K562 (cell line): ENCODE measurements at regions not wholly inside any gene's neighbourhood (a gene's known extent, or its start where the extent isn't known, plus 50 kb on each side); places are given as distances from the start of the nearest gene placed in this dataset.

Source experiments
- ATAC-seq: fragments of 200-7000 bp; cut with Tn5 transposase; 3 replicates; pipeline ENCODE4 v1.9.1; 2020; ENCODE audit warnings: moderate library complexity
- BruUV-seq: library from RNA; stranded (reverse); fragments of 400-500 nt; replicated peaks from 2 replicates; lab custom pipeline; 2021; lab: Mats Ljungman, UMichigan
- CTCF ChIA-PET: fragments of 300-600 bp; formaldehyde crosslinking; extraction: SDS; loops from one replicate; lab custom pipeline; 2021; ENCODE audit warnings: low intra/inter-chr PET ratio; lab: Yijun Ruan, JAX
- POLR2A ChIA-PET: fragments of 300-600, 350-650 bp; sonication (Branson Sonifier 250); formaldehyde crosslinking; extraction: SDS; loops from one replicate; lab custom pipeline; 2021; ENCODE audit warnings: antibody characterized with exemption, inconsistent platforms; lab: Yijun Ruan, JAX
- DNase-seq, 4 experiments: peaks; one replicate each; pipeline versions ENCODE4 v3.0.0 to v3.0.0-alpha.2; 2011 to 2018; ENCODE audit warnings: low spot score in 3 of 4, mixed read lengths in 3 of 4; ENCODE audit errors: extremely low read depth in 1 of 4
- FAIRE-seq: peaks from 2 replicates; lab custom pipeline; 2011; peaks lifted over from hg19 to GRCh38; lab: Jason Lieb, UNC
- H2AFZ ChIP-seq: 2 replicates; pipeline ENCODE4 v1.6.0; 2011; ENCODE audit warnings: low read depth, low read length, control low read depth, inconsistent platforms
- H3K27ac ChIP-seq: fragments of 200-600 bp; 3 replicates; pipeline ENCODE4 v1.8.0; 2011; ENCODE audit warnings: low read depth, mild to moderate bottlenecking, control low read depth, inconsistent platforms, low read length, moderate library complexity, mixed read lengths; ENCODE audit errors: extremely low read depth
- H3K27me3 ChIP-seq, 2 experiments: fragments of 300-600 bp in 1 of 2; 2 replicates in 1 of 2; 3 replicates in 1 of 2; pipeline versions ENCODE4 v1.6.0 to v1.8.0; 2011; ENCODE audit warnings: inconsistent platforms in 2 of 2, low read length in 2 of 2, mild to moderate bottlenecking in 1 of 2, mixed read lengths in 1 of 2, moderate library complexity in 1 of 2; ENCODE audit not compliant: control insufficient read depth in 2 of 2, insufficient read depth in 2 of 2
- H3K36me3 ChIP-seq: fragments of 300-600 bp; 3 replicates; pipeline ENCODE4 v1.8.0; 2011; ENCODE audit warnings: mild to moderate bottlenecking, low read length, inconsistent platforms; ENCODE audit not compliant: control insufficient read depth, insufficient read depth
- H3K4me1 ChIP-seq, 2 experiments: fragments of 200-600 bp in 1 of 2; replicated peaks in 1 of 2; 2 replicates in 1 of 2; 3 replicates in 1 of 2; pipeline versions ENCODE4 v1.5.1 to v1.8.0; 2011; ENCODE audit warnings: inconsistent platforms in 2 of 2, low read length in 2 of 2, mild to moderate bottlenecking in 1 of 2, mixed read lengths in 1 of 2, moderate library complexity in 1 of 2; ENCODE audit not compliant: control insufficient read depth in 2 of 2, insufficient read depth in 2 of 2
- H3K4me2 ChIP-seq: 2 replicates; pipeline ENCODE4 v1.6.1; 2011; ENCODE audit warnings: low read length, control low read depth, inconsistent platforms, mixed read lengths; ENCODE audit not compliant: insufficient read depth
- H3K4me3 ChIP-seq: fragments of 200-600 bp; sonication (generic), shearing (Covaris generic); 2 replicates; pipeline ENCODE4 v1.5.1; 2016; ENCODE audit warnings: control low read depth, inconsistent platforms
- H3K79me2 ChIP-seq: fragments of 200-600 bp; 3 replicates; pipeline ENCODE4 v1.8.0; 2011; ENCODE audit warnings: low read length, inconsistent platforms; ENCODE audit not compliant: control insufficient read depth, insufficient read depth
- H3K9ac ChIP-seq, 2 experiments: 2 replicates each; pipeline versions ENCODE4 v1.6.0 to v1.6.1; 2011; ENCODE audit warnings: low read depth in 2 of 2, low read length in 2 of 2, control low read depth in 1 of 2, inconsistent platforms in 1 of 2, mild to moderate bottlenecking in 1 of 2, mixed read lengths in 1 of 2; ENCODE audit not compliant: insufficient read depth in 1 of 2
- H3K9me1 ChIP-seq: one replicate; pipeline ENCODE4 v1.6.0; 2011; ENCODE audit warnings: inconsistent platforms, mild to moderate bottlenecking, low read length, moderate library complexity; ENCODE audit not compliant: control insufficient read depth, insufficient read depth
- H3K9me3 ChIP-seq: replicated peaks from 2 replicates; pipeline ENCODE4 v1.5.1; 2011; ENCODE audit warnings: low read depth, low read length, inconsistent platforms; ENCODE audit not compliant: control insufficient read depth, insufficient read depth
- H4K20me1 ChIP-seq: replicated peaks from 2 replicates; pipeline ENCODE4 v1.6.1; 2011; ENCODE audit warnings: low read length, inconsistent platforms, mixed read lengths; ENCODE audit not compliant: control insufficient read depth, insufficient read depth
- KAT8 ChIP-seq: fragments of 450-650 bp; IDR thresholded peaks from 2 replicates; pipeline ENCODE4 v1.6.1; 2016; ENCODE audit warnings: low read depth, mild to moderate bottlenecking
- KLF10 ChIP-seq: fragments of 250-450 bp; sonication (Bioruptor Pico); IDR thresholded peaks from 2 replicates; pipeline ENCODE4 v1.6.1; 2021; ENCODE audit warnings: matching md5 sums
- PCBP2 ChIP-seq: fragments of 200-400 bp; formaldehyde crosslinking; IDR thresholded peaks from 2 replicates; pipeline ENCODE4 v1.6.1; 2018; ENCODE audit warnings: low read length, low read depth, mild to moderate bottlenecking, moderate library complexity; ENCODE audit not compliant: poor library complexity, severe bottlenecking
- TARDBP ChIP-seq: fragments of 450-650 bp; IDR thresholded peaks from 2 replicates; pipeline ENCODE4 v1.6.1; 2016
- ZNF609 ChIP-seq: sonication (generic); formaldehyde crosslinking; IDR thresholded peaks from 2 replicates; pipeline ENCODE4 v1.8.1; 2023; ENCODE audit warnings: missing genetic modification reagents, mild to moderate bottlenecking, borderline replicate concordance
- ZNF696 ChIP-seq: fragments of 250-450 bp; sonication (Bioruptor Pico); conservative IDR thresholded peaks from 2 replicates; pipeline ENCODE4 v1.4.0; 2020; ENCODE audit warnings: mild to moderate bottlenecking, moderate library complexity
- ZNF717 ChIP-seq: fragments of 250-450 bp; sonication (Bioruptor Pico); IDR thresholded peaks from 2 replicates; pipeline ENCODE4 v1.5.0; 2021
- WGBS: fragments of 100-300 bp; shearing (Covaris generic); methylation state at CpG from one replicate; pipeline ENCODE4 v1.1.6; 2016; ENCODE audit warnings: low coverage, mixed read lengths; ENCODE audit not compliant: insufficient coverage; ENCODE audit errors: missing lambda C conversion rate; 5-methylcytosine and 5-hydroxymethylcytosine counted together
- in situ Hi-C: fragments of 300-500 bp; cut with MboI; formaldehyde crosslinking; loops from 4 replicates; pipeline ENCODE4 v1.15.0; 2018; ENCODE audit warnings: inconsistent platforms, mixed read lengths
- intact Hi-C: fragments of 100-400 bp; cut with micrococcal nuclease; formaldehyde crosslinking; loops from 2 replicates; pipeline ENCODE4 v1.14.2; 2022

GRCh38 chr1:81034291-81034690 lies 766.4 kb upstream of the ADGRL2 start (continued):
- TF ChIP-seq KLF10 (CRISPR knock-in tag) (no peak), ZNF696 (CRISPR knock-in tag) (no peak), TARDBP (no peak)

DNA sequence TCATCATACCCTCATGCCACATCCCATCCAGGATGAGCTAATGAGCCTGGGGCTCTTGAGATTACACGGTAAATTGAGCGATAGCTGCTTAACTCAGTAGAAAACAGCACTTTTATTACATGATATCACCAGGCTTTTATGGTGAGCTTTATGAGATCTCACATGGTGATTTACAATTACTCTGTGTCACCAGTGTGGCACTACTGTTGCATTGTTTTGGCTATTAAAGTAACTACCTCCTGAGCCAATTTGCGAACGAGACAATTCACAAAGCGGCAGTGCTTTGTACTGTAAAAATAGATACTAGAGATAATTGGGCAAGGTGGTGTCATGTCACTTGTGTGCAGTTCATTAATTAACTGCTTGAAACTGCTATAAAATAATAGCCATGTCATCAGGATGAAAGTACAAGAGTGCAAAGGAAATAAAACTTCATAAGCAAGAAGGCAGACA lies 767.7 kb upstream of the ADGRL2 start:
- in situ Hi-C loops, result no loop called here
- Histone ChIP-seq H3K27me3 (no peaks in the 10 kb centered on the region), H3K9me3 (0 out of 2 replicates have a peak, but pooled peaks cover 1% of the 10 kb centered on the region), H2AFZ (no peak overlapping the region), H3K36me3 (no peaks in the 10 kb centered on the region), H3K27ac (no peak overlapping the region), H3K4me1 (no peaks in the 10 kb centered on the region), H3K79me2 (no peaks in the 10 kb centered on the region), H4K20me1 (no peaks in the 10 kb centered on the region), H3K4me2 (no peak overlapping the region), H3K9me1 (no peaks in the 10 kb centered on the region), H3K4me3 (no peak overlapping the region), H3K9ac (no peak overlapping the region)
- no peak for FAIRE-seq
- intact Hi-C loops, result no loop called here
- TF ChIP-seq KAT8 (no peak), ZNF609 (CRISPR knock-in tag) (no peak), ZNF717 (CRISPR knock-in tag) (no peak), PCBP2 (no peak)
- 0% methylated on average over 5 of the region's 5 CpGs for WGBS
- DNase-seq, result no peak
- ChIA-PET POLR2A (no interaction called here), CTCF (no interaction called here)
- no peak for ATAC-seq
- no TSS peak for BruUV-seq
